Lower lobe of right lung (tissue), 2 donors: ENCODE measurements at regions not wholly inside any gene's neighbourhood (a gene's known extent, or its start where the extent isn't known, plus 50 kb on each side); places are given as distances from the start of the nearest gene placed in this dataset.
"Not testable (repeated sequence)": the region's sequence is repeated elsewhere in the genome, so short reads cannot be mapped to it uniquely, and the experiment has no call there.

ENCODE experiments used
- ATAC-seq, 2 donors: fragments of 200-7000 bp; cut with Tn5 transposase; one replicate each; pipeline ENCODE4 v1.9.1; 2020 to 2022; ENCODE audit warnings: mild to moderate bottlenecking in 2 of 2, moderate library complexity in 2 of 2
- DNase-seq: peaks from one replicate; pipeline ENCODE4 v3.0.0-alpha.2; 2020
- H3K27ac ChIP-seq: fragments of 200-600 bp; one replicate; pipeline ENCODE4 v1.8.0; 2022
- H3K27me3 ChIP-seq: fragments of 200-600 bp; one replicate; pipeline ENCODE4 v1.8.0; 2022; ENCODE audit warnings: low read depth
- H3K36me3 ChIP-seq: fragments of 200-600 bp; one replicate; pipeline ENCODE4 v1.8.0; 2022; ENCODE audit warnings: mild to moderate bottlenecking
- H3K4me1 ChIP-seq: fragments of 200-600 bp; one replicate; pipeline ENCODE4 v1.8.0; 2022
- H3K4me3 ChIP-seq: fragments of 200-600 bp; one replicate; pipeline ENCODE4 v1.8.0; 2022; ENCODE audit warnings: mild to moderate bottlenecking
- H3K9me3 ChIP-seq: fragments of 200-600 bp; one replicate; pipeline ENCODE4 v1.8.0; 2022
- CTCF ChIP-seq: fragments of 200-600 bp; IDR thresholded peaks from one replicate; pipeline ENCODE4 v1.8.0; 2022; ENCODE audit warnings: antibody characterized with exemption, mild to moderate bottlenecking
- intact Hi-C: fragments of 100-400 bp; cut with DNase I; formaldehyde crosslinking; loops from one replicate; pipeline ENCODE4 v1.11.0; 2022
- donor health status: DM: no; HTN: yes; CAD: no; lungs with severe emphysema.

GRCh38 chr19:13684021-13684420 lies 80.3 kb upstream of the MRI1 start:
- no peak for DNase-seq

GRCh38 chr19:13681509-13681908 lies 82.8 kb upstream of the MRI1 start:
- Histone ChIP-seq H3K9me3 (peaks cover 9% of the 10 kb centered on the region), H3K4me3 (no peak overlapping the region), H3K4me1 (no peaks in the 10 kb centered on the region), H3K27ac (no peak overlapping the region), H3K36me3 (no peaks in the 10 kb centered on the region), H3K27me3 (no peaks in the 10 kb centered on the region)
- intact Hi-C loops: no loop called here
- no peak for TF ChIP-seq CTCF
- no peak for DNase-seq
- ATAC-seq: no peak

More at GRCh38 chr19:13684021-13684420, 80.3 kb upstream of the MRI1 start:
- H3K4me3 ChIP-seq: no peak overlapping the region
- H3K9me3 ChIP-seq: peaks cover 9% of the 10 kb centered on the region
- no peak for TF ChIP-seq CTCF
- no peaks in the 10 kb centered on the region for H3K4me1 ChIP-seq
- H3K27me3 ChIP-seq: no peaks in the 10 kb centered on the region
- ATAC-seq: no peak
- no peaks in the 10 kb centered on the region for H3K36me3 ChIP-seq
- H3K27ac ChIP-seq: no peak overlapping the region
- intact Hi-C loops: no loop called here

GRCh38 chr19:13680708-13681360 lies 83.5 kb upstream of the MRI1 start:
- H3K27me3 ChIP-seq, intact Hi-C loops, H3K9me3 ChIP-seq, DNase-seq, H3K4me3 ChIP-seq, H3K36me3 ChIP-seq, ATAC-seq, H3K4me1 ChIP-seq, H3K27ac ChIP-seq: not testable (repeated sequence)

DNA sequence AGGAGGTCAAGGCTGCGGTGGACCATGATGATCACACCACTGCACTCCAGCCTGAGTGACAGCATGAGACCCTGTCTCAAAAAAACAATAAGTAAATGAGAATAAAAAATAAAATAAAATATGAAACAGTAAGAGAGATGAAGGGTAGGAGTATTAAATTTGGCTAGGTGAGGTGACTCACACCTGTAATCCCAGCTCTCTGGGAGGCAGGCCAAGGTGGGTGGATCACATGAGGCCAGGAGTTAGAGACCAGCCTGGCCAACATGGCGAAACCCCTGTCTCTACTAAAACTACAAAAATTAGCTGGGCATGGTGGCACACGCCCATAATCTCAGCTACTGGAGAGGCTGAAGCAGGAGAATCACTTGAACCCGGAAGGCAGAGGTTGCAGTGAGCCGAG lies 87.4 kb upstream of the MRI1 start:
- H3K4me3 ChIP-seq, H3K36me3 ChIP-seq, ATAC-seq, H3K9me3 ChIP-seq, H3K27me3 ChIP-seq, DNase-seq, intact Hi-C loops, H3K27ac ChIP-seq, H3K4me1 ChIP-seq: not testable (repeated sequence)

GRCh38 chr19:13672480-13673175 lies 91.7 kb upstream of the MRI1 start:
- ATAC-seq: not testable (repeated sequence)

DNA sequence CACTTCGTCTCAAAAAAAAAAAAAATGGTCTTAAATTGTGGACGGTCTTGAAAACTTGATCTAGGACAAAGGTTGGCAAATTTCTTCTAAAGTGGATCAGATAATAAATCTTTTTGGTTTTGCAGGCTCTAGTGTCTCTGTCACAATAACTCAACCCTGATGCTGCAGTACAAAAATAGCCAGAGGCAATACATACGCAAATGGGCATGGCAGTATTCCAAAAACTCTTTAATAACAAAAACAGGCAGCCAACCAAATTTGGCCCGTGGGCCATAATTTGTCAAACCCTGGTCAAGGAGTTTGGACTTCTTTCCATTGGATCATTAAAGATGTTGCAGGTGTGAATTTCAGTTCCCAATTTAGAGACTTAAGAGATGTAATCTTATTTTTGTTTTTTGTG lies 93.5 kb upstream of the MRI1 start:
- no peaks in the 10 kb centered on the region for H3K4me1 ChIP-seq
- no peaks in the 10 kb centered on the region for H3K36me3 ChIP-seq
- no peak overlapping the region for H3K27ac ChIP-seq
- no peaks in the 10 kb centered on the region for H3K9me3 ChIP-seq
- ATAC-seq (no peak), DNase-seq (no peak)
- H3K4me3 ChIP-seq: no peak overlapping the region
- no peaks in the 10 kb centered on the region for H3K27me3 ChIP-seq
- TF ChIP-seq CTCF: no peak
- intact Hi-C loops: no loop called here

More at GRCh38 chr19:13672480-13673175, 91.7 kb upstream of the MRI1 start:
- H3K36me3 ChIP-seq, intact Hi-C loops, H3K4me1 ChIP-seq, DNase-seq, H3K27ac ChIP-seq, H3K27me3 ChIP-seq, H3K4me3 ChIP-seq, H3K9me3 ChIP-seq: not testable (repeated sequence)

- Histone ChIP-seq H3K36me3 (no peaks in the 10 kb centered on the region), H3K27ac (no peak overlapping the region), H3K4me3 (no peak overlapping the region), H3K27me3 (no peaks in the 10 kb centered on the region), H3K9me3 (no peaks in the 10 kb centered on the region), H3K4me1 (no peaks in the 10 kb centered on the region)
- ATAC-seq (no peak), DNase-seq (no peak)
- intact Hi-C loops: no loop called here
- no peak for TF ChIP-seq CTCF
Measured at GRCh38 chr19:13669780-13670355, 94.5 kb upstream of the MRI1 start.
